ENCODE measurements at regions not wholly inside any gene's neighbourhood (a gene's known extent, or its start where the extent isn't known, plus 50 kb on each side); places are given as distances from the start of the nearest gene placed in this dataset.
"Not testable (repeated sequence)": the region's sequence is repeated elsewhere in the genome, so short reads cannot be mapped to it uniquely, and the experiment has no call there.

DNA sequence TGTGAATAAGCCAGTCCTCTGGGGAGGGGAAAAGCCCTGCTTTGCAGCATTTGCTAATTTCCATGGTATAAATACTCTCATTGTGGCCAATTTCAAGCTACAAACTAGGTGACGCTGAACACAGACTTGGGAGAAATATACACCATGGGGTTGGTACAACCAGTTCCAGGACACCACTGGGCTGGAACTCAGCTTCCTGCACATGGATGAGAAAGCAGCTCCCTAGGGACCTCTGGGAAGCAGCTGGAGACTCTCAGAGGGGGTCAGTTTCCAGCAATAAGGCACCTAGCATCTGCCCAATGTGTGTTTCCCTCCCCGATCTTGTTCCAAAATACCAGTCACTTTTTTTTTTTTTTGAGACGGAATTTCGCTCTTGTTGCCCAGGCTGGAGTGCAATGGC, 56.8 kb upstream of the WDR11 start:
- Histone ChIP-seq H3K9ac (ENCODE audit: insufficient read depth, low read length) (no peak overlapping the region), H2AFZ (ENCODE audit: low read length) (no peak overlapping the region), H3K36me3 (ENCODE audit: control insufficient read depth, insufficient read depth, low read length) (no peaks in the 10 kb centered on the region), H4K20me1 (ENCODE audit: control insufficient read depth, extremely low read depth, insufficient read depth, low read length) (no peaks in the 10 kb centered on the region), H3K27me3 (ENCODE audit: control insufficient read depth, insufficient read depth, low read length) (no peaks in the 10 kb centered on the region), H3K4me1 (ENCODE audit: control insufficient read depth, extremely low read depth, insufficient read depth, low read length) (no peaks in the 10 kb centered on the region), H3K9me3 (ENCODE audit: control insufficient read depth, insufficient read depth, low read depth, low read length) (no peaks in the 10 kb centered on the region), H3K79me2 (ENCODE audit: control insufficient read depth, insufficient read depth, low read length) (no peaks in the 10 kb centered on the region), H3K4me3 (replicated peaks in 1 of 4; ENCODE audit: control extremely low read depth in 1 of 4, insufficient read depth in 1 of 4, low read depth in 3 of 4, low read length in 4 of 4) (no peak overlapping the region), H3K4me2 (ENCODE audit: extremely low read depth, insufficient read depth, low read length) (no peak overlapping the region), H3K27ac (ENCODE audit: insufficient read depth, low read length) (no peak overlapping the region)
- no peak for TF ChIP-seq EZH2 (IDR thresholded peaks at IDR 0.05; ENCODE audit: low read length, missing control alignments)
- TF ChIP-seq, protein P1, sequence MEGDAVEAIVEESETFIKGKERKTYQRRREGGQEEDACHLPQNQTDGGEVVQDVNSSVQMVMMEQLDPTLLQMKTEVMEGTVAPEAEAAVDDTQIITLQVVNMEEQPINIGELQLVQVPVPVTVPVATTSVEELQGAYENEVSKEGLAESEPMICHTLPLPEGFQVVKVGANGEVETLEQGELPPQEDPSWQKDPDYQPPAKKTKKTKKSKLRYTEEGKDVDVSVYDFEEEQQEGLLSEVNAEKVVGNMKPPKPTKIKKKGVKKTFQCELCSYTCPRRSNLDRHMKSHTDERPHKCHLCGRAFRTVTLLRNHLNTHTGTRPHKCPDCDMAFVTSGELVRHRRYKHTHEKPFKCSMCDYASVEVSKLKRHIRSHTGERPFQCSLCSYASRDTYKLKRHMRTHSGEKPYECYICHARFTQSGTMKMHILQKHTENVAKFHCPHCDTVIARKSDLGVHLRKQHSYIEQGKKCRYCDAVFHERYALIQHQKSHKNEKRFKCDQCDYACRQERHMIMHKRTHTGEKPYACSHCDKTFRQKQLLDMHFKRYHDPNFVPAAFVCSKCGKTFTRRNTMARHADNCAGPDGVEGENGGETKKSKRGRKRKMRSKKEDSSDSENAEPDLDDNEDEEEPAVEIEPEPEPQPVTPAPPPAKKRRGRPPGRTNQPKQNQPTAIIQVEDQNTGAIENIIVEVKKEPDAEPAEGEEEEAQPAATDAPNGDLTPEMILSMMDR (conservative IDR thresholded peaks at IDR 0.05 in 1 of 2, IDR thresholded peaks at IDR 0.05 in 1 of 2; ENCODE audit: low read depth in 1 of 2, low read length in 2 of 2): no peak
- DNase-seq (ENCODE audit: low read depth in 2 of 2): no peak

DNA sequence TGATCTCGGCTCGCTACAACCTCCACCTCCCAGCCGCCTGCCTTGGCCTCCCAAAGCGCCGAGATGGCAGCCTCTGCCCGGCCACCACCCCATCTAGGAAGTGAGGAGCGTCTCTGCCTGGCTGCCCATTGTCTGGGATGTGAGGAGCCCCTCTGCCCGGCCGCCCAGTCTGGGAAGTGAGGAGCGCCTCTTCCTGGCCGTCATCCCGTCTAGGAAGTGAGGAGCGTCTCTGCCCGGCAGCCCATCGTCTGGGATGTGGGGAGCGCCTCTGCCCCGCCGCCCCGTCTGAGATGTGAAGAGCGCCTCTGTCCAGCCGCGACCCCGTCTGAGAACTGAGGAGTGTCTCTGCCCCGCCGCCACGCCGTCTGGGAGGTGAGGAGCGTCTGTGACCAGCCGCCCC, 52.9 kb upstream of the WDR11 start:
- H4K20me1 ChIP-seq (ENCODE audit: control insufficient read depth, extremely low read depth, insufficient read depth, low read length); H3K4me2 ChIP-seq (ENCODE audit: extremely low read depth, insufficient read depth, low read length); H3K4me1 ChIP-seq (ENCODE audit: control insufficient read depth, extremely low read depth, insufficient read depth, low read length); H3K4me3 ChIP-seq (replicated peaks in 1 of 4; ENCODE audit: control extremely low read depth in 1 of 4, insufficient read depth in 1 of 4, low read depth in 3 of 4, low read length in 4 of 4); H3K9me3 ChIP-seq (ENCODE audit: control insufficient read depth, insufficient read depth, low read depth, low read length); H3K9ac ChIP-seq (ENCODE audit: insufficient read depth, low read length); H3K36me3 ChIP-seq (ENCODE audit: control insufficient read depth, insufficient read depth, low read length); DNase-seq (ENCODE audit: low read depth in 2 of 2); H3K79me2 ChIP-seq (ENCODE audit: control insufficient read depth, insufficient read depth, low read length); H3K27me3 ChIP-seq (ENCODE audit: control insufficient read depth, insufficient read depth, low read length); H3K27ac ChIP-seq (ENCODE audit: insufficient read depth, low read length); H2AFZ ChIP-seq (ENCODE audit: low read length): not testable (repeated sequence)

DNA sequence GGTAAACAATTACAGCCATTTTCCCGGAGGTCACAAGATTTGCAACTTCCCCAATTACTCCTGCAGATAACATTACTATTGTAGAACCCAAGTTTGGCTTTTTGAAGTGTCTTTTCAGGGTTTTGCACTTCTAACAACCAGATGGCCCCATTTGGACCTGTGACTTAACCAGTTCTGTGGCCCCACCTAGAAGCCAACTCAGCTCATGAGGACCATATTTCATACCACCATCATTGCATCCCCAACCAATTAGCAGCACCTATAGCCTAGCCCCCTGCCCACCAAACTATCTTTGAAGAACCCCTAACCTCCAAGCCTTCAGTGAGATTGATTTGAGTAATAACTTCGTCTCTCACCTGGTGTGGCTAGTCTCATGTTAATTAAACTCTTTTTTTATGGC, 51.3 kb upstream of the WDR11 start:
- no peak overlapping the region for H3K9ac ChIP-seq (ENCODE audit: insufficient read depth, low read length)
- no peak overlapping the region for H2AFZ ChIP-seq (ENCODE audit: low read length)

More for the DNA sequence above, 51.3 kb upstream of the WDR11 start:
- TF ChIP-seq, protein P1 (conservative IDR thresholded peaks at IDR 0.05 in 1 of 2, IDR thresholded peaks at IDR 0.05 in 1 of 2; ENCODE audit: low read depth in 1 of 2, low read length in 2 of 2): no peak
- no peak for TF ChIP-seq EZH2 (IDR thresholded peaks at IDR 0.05; ENCODE audit: low read length, missing control alignments)
- H3K4me2 ChIP-seq (ENCODE audit: extremely low read depth, insufficient read depth, low read length): no peak overlapping the region
- no peak for DNase-seq (ENCODE audit: low read depth in 2 of 2)
- H4K20me1 ChIP-seq (ENCODE audit: control insufficient read depth, extremely low read depth, insufficient read depth, low read length): no peaks in the 10 kb centered on the region
- H3K79me2 ChIP-seq (ENCODE audit: control insufficient read depth, insufficient read depth, low read length): no peaks in the 10 kb centered on the region
- no peaks in the 10 kb centered on the region for H3K9me3 ChIP-seq (ENCODE audit: control insufficient read depth, insufficient read depth, low read depth, low read length)
- H3K4me1 ChIP-seq (ENCODE audit: control insufficient read depth, extremely low read depth, insufficient read depth, low read length): no peaks in the 10 kb centered on the region
- no peaks in the 10 kb centered on the region for H3K36me3 ChIP-seq (ENCODE audit: control insufficient read depth, insufficient read depth, low read length)
- no peak overlapping the region for H3K4me3 ChIP-seq (replicated peaks in 1 of 4; ENCODE audit: control extremely low read depth in 1 of 4, insufficient read depth in 1 of 4, low read depth in 3 of 4, low read length in 4 of 4)
- no peaks in the 10 kb centered on the region for H3K27me3 ChIP-seq (ENCODE audit: control insufficient read depth, insufficient read depth, low read length)
- H3K27ac ChIP-seq (ENCODE audit: insufficient read depth, low read length): no peak overlapping the region

Measured in fibroblast of lung (primary cell).